OCI-LY1 (cell line): ENCODE measurements at regions not wholly inside any gene's neighbourhood (a gene's known extent, or its start where the extent isn't known, plus 50 kb on each side); places are given as distances from the start of the nearest gene placed in this dataset.

Experiments used
- CTCF ChIP-seq: fragments of 200-600 bp; sonication (generic), shearing (Covaris generic); IDR thresholded peaks from 2 replicates; pipeline ENCODE4 v1.5.1; 2017; ENCODE audit warnings: mild to moderate bottlenecking, antibody characterized with exemption, low read length, moderate library complexity, mixed read lengths
- EZH2 ChIP-seq: fragments of 200-600 bp; sonication (generic), shearing (Covaris generic); IDR thresholded peaks from 2 replicates; pipeline ENCODE4 v1.8.0; 2017; ENCODE audit warnings: borderline replicate concordance, mixed run types, mild to moderate bottlenecking, antibody characterized with exemption, low read length, moderate library complexity, mixed read lengths

- TF ChIP-seq CTCF: no peak
- TF ChIP-seq EZH2: no peak
These were observed 173.9 kb downstream of the RNF152 start for GRCh38 chr18:61718944-61719343.
